ENCODE measurements at regions not wholly inside any gene's neighbourhood (a gene's known extent, or its start where the extent isn't known, plus 50 kb on each side); places are given as distances from the start of the nearest gene placed in this dataset.
A peak's percentile ranks its signal among the peaks of the same experiment; 100 is the strongest.
"Not testable (repeated sequence)": the region's sequence is repeated elsewhere in the genome, so short reads cannot be mapped to it uniquely, and the experiment has no call there.

DNA sequence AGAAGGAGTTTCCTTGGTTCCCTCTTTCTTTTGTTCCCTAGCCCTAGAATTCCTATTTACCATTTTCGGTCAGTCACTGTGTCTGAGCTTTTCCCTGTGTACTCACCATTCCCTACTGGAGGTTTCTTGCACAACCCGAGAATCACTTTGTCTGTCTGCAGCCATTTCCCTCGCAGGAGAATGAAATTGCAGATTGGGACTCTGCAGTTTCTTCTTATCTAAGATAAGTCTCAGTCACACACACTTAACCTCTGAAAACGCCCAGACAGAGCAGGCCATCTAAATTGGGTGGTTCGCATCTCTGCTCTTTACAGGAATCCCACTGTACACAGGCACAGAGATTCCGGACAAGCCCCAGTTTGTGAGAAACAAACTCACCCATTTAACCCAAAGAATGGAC lies 58.6 kb upstream of the CNTNAP2 start:
- no peak for DNase-seq

DNA sequence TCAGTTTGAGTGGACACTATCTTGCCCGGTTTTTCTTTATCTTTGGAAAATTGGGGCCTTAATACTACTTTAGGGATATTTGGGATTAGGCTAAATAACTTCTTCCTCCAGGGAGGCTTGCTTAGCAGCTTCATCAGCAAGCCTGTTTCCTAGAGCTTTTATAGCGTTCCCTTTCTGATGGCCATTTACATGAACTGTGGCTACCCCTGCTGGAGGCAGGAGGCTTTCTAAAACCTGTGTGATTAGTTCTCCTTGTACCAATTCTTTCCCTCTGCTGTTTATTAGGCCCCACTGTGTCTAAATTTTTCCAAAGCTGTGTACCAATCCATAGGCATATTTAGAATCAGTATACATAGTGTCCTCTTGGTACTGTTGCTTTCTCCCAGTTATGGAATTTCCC lies 61.7 kb upstream of the CNTNAP2 start:
- no peak for DNase-seq

DNA sequence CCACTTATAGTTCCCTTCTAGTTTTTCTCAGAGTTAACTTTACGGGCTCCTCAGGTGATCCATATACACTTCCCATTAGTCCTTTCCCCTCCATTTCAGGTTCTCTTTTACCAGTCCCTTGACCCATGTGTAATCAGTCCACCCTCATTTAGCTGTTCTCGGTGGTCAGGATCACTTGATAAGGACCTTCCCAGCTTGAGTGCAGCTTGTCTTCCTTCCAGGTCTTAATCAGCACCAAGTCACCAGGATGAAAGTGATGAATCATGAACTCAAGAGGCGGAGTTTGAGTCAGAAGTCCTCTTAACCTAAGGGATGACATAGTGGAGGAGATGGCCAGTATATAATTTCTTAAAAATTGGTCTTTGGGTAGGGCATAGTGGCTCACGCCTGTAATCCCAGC lies 63.1 kb upstream of the CNTNAP2 start:
- no peak for DNase-seq

DNA sequence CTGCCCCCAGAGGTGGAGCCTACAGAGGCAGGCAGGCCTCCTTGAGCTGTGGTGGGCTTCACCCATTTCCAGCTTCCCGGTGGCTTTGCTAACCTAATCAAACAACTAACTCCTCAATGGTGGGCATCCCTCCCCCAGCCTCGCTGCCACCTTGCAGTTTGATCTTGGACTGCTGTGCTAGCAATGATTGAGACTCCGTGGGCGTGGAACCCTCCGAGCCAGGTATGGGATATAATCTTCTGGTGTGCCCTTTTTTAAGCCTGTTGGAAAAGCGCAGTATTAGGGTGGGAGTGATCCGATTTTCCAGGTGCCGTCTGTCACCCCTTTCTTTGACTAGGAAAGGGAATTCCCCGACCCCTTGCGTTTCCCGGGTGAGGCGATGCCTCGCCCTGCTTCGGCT lies 73.3 kb upstream of the CNTNAP2 start:
- not testable (repeated sequence) for DNase-seq

DNA sequence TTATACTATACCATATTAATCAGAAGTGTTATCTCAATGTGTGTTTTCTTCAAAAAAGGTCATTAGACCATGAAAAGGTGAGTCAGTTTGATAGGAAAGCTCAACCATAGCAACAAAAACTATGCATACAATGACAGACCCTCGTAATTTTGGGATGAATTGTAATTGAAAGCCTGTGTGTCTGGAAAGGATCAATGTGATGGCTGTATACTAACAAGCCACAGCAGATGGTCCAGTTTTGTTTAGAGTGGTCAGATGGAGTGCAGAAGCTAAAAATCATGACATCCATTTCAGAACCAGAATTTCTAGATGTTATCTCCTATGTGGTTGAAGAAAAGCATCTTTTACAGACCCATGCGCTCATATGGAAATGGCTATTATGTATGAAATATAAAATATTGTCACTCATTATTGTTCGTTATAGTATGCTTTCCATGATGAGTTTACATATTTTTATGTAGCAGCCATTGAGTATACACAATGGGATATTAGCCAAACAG lies 88.3 kb upstream of the CNTNAP2 start:
- DNase-seq = no peak

DNA sequence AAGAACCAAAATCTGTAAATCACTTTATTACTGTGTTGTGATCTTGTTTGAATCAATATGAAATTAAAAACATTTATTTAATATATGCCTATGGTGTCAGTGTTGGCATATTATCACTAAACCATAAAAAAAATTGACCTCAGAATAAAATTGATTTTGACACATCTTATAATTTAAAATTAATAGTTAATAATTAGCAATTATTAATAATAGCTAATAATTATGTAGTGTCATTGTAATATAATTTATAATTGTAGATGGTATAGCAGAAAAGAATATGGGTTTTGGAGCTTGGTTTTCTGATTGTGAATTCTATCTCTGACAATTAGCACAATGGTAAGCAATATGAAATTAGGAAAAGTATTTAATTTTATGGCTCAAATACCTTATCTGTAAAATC lies 89.4 kb upstream of the CNTNAP2 start:
- DNase-seq = no peak

DNA sequence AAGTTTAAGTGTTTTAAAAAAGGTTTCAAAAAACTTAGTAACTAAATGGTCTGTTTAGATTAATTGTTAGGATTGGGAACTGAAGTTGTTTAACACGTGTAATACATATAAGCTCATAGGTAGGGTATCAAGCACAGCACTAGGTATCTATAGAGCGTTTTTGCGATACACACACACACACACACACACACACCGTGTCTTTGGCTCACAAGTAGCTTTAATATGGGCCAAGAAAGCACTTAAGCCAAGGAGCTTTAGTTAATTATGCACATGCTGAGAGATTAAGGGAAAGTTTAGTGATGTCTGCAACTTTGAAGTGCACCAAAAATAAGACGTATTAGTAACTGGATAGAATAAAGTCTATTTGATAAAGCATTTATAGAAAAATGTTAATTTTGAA lies 93.8 kb upstream of the CNTNAP2 start:
- DNase-seq = peak; percentile 36

DNA sequence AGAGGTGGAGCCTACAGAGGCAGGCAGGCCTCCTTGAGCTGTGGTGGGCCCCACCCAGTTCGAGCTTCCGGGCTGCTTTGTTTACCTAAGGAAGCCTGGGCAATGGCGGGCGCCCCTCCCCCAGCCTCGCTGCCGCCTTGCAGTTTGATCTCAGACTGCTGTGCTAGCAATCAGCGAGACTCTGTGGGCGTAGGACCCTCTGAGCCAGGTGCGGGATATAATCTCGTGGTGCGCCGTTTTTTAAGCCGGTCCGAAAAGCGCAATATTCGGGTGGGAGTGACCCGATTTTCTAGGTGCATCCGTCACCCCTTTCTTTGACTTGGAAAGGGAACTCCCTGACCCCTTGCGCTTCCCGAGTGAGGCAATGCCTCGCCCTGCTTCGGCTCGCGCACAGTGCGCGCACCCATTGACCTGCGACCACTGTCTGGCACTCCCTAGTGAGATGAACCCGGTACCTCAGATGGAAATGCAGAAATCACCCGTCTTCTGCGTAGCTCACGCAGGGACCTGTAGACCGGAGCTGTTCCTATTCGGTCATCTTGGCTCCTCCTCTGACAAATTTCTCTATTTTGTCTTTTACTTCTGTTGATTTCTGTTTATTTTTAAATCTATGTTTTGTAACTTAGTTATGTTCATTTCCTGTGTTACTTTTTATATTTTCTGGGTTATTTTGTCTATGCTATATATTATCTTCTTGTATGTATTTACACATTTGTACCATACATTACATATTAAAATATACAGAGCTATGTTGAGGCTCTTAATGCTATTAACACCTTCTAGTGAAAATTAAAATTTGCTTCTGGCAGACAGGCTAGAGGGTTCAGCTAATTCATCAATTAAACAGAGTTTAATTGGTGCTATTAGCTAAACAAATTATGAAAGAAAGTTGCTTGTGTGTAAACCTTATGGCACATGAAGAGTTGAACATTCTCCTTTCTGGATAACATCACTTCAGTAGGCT lies 97.3 kb upstream of the CNTNAP2 start:
- not testable (repeated sequence) for DNase-seq

DNA sequence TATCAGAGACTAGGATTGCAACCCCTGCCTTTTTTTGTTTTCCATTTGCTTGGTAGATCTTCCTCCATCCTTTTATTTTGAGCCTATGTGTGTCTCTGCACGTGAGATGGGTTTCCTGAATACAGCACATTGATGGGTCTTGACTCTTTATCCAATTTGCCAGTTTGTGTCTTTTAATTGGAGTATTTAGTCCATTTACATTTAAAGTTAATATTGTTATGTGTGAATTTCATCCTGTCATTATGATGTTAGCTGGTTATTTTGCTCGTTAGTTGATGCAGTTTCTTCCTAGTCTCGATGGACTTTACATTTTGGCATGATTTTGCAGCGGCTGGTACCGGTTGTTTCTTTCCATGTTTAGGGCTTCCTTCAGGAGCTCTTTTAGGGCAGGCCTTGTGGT lies 99.2 kb upstream of the CNTNAP2 start:
- not testable (repeated sequence) for DNase-seq

DNA sequence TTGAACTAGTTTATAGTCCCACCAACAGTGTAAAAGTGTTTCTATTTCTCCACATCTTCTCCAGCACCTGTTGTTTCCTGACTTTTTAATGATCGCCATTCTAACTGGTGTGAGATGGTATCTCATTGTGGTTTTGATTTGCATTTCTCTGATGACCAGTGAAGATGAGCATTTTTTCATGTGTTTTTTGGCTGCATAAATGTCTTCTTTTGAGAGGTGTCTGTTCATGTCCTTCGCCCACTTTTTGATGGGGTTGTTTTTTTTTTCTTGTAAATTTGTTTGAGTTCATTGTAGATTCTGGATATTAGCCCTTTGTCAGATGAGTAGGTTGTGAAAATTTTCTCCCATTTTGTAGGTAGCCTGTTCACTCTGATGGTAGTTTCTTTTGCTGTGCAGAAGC lies 102.4 kb upstream of the CNTNAP2 start:
- not testable (repeated sequence) for DNase-seq

DNA sequence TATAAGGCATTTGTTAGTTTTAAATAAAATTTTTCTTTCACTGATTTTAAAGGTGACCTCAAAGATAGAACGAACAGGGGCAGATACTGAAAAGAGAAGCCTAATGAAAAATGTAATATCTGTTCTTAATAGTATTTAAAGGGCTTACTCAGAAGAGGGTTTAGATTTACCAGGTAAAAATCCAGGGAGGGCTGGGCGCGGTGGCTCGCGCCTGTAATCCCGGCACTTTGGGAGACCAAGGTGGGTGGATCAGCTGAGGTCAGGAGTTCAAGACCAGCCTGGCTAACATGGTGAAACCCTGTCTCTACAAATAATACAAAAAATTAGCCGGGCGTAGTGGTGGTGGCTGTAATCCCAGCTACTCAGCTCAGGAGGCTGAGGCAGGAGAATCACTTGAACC lies 108.3 kb upstream of the CNTNAP2 start:
- no peak for DNase-seq

DNA sequence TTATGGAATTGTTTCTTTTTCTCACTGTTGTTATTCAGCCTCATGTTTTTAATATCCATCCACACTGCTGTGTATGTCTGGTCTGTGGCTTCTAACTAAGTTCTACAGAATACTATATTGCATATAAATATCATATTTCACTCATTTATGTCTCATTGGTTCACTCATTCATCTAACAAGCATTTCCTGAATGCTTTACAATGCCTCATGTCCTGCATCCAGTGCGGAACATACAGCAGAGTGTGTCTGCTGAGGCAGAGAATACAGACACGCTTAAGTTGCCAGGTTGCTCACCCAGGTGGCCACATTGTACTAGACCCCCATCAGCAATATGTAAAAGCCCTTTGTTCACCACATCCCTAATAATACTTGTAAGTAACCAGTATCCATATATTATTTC lies 111.8 kb upstream of the CNTNAP2 start:
- DNase-seq = no peak

DNA sequence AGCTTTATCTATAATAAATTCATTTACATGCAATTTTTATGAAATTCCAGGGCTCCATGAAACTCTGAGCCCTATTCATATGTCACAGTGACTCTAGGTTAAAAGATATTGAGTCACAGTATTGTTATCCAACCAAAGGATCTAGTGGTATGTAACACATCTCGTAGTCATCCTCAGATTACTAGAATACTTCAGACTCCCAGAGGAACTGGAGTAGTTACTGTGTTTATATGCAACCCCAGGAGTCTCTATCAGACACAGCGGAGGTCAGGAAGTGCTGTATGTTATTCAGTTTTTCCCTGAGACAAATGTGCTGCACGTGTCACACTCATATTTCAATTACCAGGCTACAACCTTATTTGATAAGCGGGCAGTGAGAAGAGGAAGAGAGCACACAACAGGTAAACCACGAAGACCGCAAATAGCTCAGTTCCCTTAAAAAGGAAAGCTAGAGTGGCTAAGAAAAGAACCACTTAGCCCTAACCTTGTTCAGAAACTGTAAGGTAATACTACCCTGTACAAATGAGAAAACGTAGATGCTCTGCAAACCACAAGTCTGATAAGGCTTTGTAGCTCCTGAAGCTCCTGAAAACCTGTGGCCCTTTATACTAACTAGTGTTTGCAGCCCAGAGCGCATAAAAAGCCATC lies 114.0 kb upstream of the CNTNAP2 start:
- DNase-seq = no peak

DNA sequence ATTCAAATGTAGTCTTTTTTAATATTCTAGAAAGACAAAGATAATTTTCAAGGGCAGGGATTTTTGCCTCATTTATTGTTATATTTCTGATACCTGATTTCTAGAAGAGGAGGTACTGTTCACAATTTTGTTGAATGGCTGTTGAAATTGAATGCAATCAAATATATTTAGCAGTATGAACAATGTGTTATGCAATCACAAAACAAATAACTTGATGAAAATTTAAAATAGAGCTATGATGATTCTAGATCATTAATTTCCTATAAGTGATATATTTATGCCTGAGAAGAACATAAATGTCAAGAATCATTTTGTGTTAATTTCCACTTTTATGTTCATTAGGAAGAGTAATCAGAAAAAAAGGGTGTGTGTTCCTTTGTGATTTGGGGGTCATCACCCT lies 114.6 kb upstream of the CNTNAP2 start:
- DNase-seq = no peak

DNA sequence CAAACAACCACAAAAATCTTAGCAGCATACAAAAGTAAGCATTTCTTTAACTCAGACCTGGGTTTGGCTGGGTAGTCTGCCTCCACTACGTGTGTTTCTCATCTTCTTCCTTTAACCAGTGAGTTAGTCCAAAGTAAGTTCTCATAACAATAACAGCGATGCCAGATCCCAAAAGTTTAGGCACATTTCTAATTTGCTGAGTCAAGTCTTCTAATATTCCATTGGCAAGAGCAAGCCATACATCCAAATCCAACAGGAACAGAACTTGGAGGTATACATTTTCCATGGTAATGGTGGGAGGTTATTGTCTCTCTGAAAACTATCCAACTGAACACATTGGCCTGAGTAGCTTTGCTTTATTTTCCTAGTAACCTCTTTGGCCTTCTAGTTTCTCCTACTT lies 115.7 kb upstream of the CNTNAP2 start:
- DNase-seq = no peak

DNA sequence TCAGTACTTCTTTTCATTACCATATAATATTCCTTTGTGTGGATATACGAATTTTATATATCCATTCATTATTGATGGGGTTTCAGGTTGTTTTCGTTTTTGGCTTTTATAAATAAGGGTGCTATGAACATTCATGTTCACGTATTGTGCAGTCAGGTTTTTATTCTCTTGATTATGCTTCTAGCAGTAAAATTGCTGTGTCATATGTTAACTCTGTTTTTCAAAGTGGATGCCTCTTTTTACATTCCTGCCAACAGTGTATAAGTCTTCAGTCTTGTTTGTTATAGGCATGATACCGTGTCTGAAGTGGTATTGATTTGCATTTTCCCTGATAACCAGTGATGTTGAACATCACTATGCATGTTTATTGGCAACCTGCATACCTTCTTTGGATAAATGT lies 127.1 kb upstream of the CNTNAP2 start:
- no peak for DNase-seq

DNA sequence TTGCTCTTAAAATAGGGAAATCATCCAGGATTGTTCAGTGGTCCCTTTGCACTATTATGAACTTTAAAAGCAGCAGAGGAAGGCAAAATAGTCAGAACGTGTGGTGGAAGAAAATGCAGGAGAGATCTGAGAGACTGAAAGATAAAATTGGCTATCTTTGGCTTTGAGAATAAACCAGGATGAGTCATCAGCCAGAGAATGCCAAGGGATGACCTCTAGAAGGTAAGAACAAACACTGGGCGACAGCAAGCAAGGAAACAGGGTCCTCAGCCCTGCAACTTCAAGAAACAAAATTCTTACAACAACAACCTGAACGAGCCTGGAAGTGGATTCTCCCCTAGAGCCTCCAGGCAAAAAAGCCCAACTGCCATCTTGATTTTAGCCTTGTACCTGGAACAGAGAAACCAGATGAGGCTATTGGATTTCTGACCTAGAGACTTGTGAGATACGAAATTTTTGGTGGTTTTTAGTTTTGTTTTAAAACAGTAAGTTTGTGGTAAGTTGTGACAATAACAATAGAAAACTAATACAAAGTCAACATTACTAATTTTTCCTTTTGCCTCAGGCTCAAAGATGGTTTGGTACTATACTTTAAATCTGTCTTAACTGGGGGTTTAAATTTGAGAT lies 130.2 kb upstream of the CNTNAP2 start:
- DNase-seq = no peak

DNA sequence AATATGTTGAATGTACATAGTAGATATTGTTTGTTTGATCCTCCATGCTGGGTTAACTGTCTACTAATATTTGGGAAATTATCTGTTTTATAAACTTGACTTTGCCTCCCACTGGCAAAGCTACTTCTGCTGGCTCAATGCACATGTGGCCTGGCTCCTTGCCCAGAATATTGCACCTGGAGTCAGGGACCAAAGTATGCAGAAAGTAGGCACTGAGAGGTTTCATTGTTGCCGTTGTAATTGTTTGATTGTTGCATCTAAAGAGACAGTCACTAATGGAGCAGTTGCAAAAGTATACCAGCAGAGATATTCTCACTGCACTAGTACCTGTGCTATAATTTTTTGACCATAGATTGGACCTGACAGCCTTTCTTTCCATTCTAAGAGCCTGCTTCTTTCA lies 137.8 kb upstream of the CNTNAP2 start:
- DNase-seq = no peak

DNA sequence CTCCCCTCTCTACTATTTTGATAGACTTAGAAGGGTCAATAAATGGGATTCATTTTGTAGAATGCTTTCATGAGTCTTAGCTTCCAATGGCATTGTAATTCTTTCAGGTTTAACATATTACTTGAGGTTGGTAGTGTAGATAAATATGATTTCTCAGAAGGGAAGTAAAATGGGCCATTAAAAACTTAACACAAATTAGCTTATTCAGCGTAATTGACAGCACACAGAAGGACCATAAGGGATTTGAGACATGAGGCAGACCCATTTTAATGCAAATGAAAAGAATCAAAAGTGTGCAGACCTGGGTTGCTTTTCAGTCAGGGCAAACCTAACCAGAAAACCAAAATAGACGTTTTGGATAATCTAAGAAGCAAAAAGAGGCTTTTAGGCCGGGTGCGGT lies 156.6 kb upstream of the CNTNAP2 start:
- no peak for DNase-seq

DNA sequence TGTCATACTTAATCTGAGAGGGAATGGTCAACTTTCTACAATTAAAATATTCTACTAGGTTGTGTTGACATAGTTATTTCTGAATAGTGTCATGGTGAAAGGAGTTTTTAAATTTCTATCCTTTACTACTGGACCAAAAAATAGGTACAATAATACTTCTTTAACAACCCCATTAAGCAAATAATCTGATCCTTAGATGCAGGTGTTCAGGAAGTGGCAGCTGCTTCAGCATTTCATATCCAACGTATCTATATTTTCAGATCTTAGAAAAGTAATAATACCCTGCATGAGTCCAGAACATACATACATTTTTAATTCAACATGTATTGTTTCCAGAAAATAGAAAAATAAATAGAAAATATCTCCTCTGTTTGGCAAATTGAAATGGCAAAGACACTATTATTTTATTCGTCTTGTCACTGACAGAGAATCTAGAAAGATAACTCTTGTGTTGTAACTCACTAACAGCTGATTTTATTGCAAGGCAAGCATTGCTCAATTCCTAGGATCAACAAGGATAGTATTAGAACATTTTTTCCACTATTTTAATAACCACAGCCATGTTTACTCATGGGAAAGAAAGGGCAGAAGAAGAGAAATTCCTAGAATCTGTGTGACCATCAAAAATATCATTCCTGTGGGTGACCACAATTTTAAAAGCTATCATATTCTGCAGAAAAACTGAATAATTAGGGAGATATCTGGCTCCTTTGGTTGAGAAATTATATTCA lies 159.3 kb upstream of the CNTNAP2 start:
- peak; percentile 1 for DNase-seq

DNA sequence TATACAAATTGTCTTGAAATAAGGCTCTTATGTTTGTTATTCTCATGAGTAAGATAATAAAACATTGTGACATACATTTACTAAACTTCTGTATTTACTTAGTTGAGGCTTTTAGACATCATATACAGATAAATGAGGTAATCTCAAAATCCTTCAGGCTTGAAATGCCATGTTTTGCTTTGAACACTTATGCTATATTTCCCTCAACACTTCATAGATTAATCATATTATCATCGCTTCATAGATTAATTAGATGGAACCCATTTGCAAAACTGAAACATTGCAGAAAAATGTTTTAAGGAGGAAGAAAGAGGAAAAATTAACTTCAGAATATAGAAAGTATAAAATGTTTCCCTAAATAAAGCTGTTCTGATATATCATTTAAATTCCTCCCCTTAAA lies 165.0 kb upstream of the CNTNAP2 start:
- no peak for DNase-seq

DNA sequence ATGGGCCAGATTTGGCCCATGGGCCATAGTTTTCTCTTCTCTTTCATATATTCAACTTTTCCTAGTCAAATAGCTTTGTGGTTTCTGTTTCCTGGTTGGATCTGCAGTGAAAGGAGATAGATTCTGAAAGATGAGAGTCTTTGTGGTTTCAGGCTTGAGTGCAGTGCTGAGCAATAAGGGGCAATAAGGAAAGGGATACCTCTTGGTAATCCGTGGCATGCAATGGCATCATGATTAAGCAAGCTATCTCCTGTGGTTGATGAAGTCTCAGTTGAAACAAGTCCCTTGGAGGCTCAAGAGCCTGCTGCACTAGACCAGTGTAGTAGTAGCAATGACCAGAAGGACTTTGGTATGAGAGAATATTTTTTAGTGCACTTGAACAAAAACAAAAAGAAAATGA lies 187.7 kb upstream of the CNTNAP2 start:
- DNase-seq = no peak

DNA sequence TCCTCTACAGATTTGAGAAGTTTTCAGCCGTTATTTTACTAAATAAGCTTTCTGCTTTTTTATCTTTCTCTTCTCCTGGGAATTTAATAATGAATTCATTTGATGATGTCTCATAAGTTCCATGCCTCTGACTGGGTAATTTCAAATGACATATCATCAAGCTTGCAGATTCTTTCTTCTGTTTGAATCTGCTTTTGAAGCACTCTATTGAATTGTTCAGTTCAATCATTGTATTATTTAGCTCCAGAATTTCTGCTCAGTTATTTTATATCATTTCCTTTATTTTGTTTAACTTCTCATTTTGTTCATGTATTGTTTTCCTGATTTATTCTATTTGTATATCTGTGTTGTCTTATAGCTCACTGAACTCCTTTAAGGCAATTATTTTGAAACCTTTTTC lies 196.9 kb upstream of the CNTNAP2 start:
- no peak for DNase-seq

All from eye (tissue), 1 donor.